ENCODE measurements at regions not wholly inside any gene's neighbourhood (a gene's known extent, or its start where the extent isn't known, plus 50 kb on each side); places are given as distances from the start of the nearest gene placed in this dataset.

DNA sequence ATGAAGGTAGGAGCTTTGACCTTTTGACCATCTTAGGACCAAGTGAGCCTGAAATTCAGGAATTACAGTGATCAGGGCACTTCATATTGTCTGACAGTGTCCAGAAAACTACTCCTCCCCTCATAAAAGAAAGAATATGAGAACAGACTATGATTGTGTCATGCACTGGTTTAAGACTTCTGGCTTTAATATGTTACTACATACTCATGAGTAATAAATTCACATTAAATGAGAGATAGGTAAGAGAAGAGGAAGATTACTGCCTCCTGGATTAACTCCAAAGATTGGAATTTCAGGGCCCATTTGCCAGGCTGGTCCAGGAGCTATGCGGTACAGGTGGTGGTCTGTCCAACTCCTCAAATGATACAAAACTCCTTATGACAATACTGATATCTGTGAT is 213.5 kb upstream of the ADRA1B start:
- no peak for DNase-seq (ENCODE audit: low spot score)

DNA sequence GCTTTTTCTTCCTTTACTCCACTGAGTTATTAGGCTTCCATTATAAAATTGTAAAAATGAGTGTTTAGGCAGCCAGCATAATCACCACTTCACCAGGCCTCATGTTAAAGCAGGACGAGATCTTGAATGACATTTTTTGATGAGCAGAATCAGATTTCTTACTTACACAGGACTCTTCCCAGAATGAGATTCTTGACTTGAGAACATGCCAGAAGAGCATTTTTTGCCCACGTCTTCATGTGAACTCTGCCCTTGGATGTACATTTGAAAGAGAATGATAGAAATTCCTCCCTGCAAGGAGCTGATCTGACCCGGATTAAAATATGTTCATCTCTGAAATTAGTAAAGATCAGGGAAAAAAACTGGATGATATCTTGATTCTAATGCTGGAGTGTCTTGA is 212.1 kb upstream of the ADRA1B start:
- no peak for DNase-seq (ENCODE audit: low spot score)

GRCh38 chr5:159705948-159706347 is 210.3 kb upstream of the ADRA1B start:
- DNase-seq (ENCODE audit: low spot score) = no peak

DNA sequence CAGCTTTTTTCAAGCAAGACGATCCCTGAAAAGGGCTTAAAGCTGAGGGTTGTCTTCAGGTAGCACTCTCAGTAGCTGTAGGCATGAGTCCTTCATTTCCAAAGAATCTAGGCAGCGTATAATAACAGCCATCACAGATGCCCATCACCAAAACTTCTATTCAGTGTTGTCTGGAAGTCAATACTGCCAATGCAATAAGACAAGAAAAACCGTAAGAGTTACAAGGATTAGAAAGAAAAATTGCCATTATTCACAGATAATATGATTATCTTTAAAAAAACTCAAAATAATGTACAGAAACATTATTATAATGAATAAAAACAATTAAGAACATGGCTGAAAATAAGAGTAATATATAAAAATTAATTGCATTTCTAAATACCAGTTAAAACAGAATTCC is 208.2 kb upstream of the ADRA1B start:
- no peak for DNase-seq (ENCODE audit: low spot score)

GRCh38 chr5:159712672-159713071 is 203.6 kb upstream of the ADRA1B start:
- no peak for DNase-seq (ENCODE audit: low spot score)

GRCh38 chr5:159713254-159713653 is 203.0 kb upstream of the ADRA1B start:
- DNase-seq (ENCODE audit: low spot score) = no peak

DNA sequence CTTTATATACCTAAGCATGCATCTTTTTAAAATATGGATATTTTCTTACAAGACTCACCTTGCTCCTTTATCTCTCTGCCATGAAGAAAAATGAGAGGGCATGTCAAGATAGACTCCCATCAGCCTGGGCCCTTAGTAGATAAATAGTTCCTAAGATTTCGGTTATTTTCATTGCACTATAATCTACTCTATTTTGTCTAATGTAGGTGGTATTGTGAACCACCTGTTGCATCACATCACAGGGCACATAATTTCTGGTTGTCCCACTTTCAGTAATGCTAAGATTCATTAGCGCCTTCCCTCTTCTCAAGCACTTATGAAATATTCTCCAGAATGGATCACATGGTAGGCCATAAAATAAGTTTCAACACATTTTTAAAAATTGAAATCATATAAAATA is 202.5 kb upstream of the ADRA1B start:
- no peak for DNase-seq (ENCODE audit: low spot score)

GRCh38 chr5:159725475-159725874 is 190.8 kb upstream of the ADRA1B start:
- no peak for DNase-seq (ENCODE audit: low spot score)

GRCh38 chr5:159727167-159727566 is 189.1 kb upstream of the ADRA1B start:
- DNase-seq (ENCODE audit: low spot score) = no peak

- no peak for DNase-seq (ENCODE audit: low spot score)
These were observed 186.0 kb upstream of the ADRA1B start for GRCh38 chr5:159730285-159730684.

GRCh38 chr5:159732220-159732619 is 184.1 kb upstream of the ADRA1B start:
- DNase-seq (ENCODE audit: low spot score) = no peak

DNA sequence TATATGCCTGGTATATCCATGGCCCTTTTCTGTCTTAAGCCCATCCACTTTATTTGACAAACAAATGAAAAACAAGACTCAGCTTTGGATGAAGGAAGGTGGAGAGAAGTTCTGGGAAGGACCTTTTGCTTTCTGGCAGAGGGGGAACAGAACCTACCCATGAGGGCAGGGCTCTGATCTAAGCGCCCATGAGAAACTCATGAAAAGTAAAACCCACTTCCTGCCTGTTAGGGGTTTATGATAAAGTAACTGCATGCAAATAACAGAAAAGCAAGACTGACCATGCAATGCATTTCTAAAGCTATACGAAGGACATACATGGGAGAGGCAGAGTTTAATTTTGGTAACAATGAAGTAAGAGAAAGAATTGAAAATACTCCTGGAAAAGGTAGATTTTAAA is 181.9 kb upstream of the ADRA1B start:
- no peak for DNase-seq (ENCODE audit: low spot score)

DNA sequence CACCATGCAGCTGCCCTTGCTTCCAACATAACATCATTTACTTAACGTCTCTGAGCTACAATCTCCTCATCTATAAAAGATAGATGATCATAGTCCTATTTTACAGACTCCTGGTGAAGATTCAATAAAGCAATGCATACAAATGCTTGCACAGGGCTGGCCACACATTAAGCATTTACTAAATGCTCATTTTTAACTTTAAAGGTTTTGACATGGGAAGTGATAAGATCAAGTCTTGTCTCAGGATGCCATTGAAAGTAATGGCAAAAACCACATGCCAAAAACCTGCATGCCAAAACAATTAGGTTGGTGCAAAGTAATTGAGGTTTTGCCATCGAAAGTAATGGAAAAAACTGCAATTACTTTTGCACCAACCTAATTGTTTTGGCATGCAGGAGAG is 181.2 kb upstream of the ADRA1B start:
- DNase-seq (ENCODE audit: low spot score) = no peak

GRCh38 chr5:159735749-159736660 is 180.3 kb upstream of the ADRA1B start:
- no peak for DNase-seq (ENCODE audit: low spot score)

DNA sequence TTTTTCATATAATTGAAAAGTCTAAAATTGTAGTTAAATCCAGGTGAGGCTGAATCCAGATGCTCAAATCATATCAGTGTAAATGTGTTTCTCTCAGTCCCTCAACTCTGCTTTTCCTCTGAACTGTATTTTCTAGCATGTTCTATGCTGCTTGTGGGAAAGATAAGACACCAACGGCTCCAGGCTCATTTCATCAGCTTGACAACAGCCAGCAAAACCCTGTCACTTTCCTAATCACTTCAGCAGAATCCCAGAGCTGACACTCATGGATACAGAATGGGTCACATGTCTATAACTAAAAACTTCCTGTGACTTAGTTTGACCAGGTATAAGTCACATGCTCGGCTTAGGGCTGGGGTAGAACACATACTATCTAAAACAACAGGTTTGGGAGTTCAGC is 179.4 kb upstream of the ADRA1B start:
- no peak for DNase-seq (ENCODE audit: low spot score)

DNA sequence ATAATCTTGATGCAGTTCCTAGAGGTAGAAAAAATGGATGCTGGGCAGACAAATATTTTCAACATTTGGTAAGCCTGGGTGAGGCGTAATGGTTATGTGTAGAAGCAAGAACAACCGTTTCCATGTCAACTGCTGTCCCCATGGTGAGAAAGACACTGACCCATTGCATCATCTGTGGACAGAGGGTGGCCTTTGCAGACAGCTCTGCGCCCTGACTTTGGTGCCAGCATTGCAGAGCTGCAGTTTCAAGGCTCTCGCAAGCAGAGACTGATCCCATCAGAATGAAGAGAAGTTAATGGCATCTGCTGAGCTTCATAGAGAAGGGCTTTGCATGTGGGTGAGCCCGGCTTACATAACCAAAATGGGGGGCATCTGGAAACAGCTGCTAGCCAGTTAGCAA is 179.0 kb upstream of the ADRA1B start:
- no peak for DNase-seq (ENCODE audit: low spot score)

DNA sequence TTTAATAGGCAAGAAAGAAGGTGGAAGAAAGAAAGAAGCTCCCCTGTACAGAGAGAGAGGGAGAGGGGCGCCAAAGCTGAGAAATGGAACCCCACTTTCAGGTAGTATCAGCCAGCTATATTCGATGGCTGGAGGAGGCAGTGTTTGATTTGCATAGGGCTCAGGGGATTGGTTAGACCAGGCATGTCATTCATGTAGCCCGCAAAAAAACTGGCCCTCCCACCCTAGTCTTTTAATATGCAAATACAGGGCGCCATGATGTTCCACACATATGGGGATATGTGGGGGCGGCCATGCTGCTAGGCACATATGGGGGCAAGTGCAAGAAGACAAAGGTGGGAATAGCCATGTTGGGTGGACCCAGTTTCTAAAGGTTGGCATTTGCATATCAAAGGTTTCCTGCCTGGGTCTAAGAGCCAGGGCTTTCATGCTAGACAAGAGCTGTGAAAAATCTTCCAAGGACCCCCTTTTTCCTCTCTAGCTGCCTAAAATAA is 174.4 kb upstream of the ADRA1B start:
- no peak for DNase-seq (ENCODE audit: low spot score)

- no peak for DNase-seq (ENCODE audit: low spot score)
These were observed 173.0 kb upstream of the ADRA1B start for GRCh38 chr5:159743234-159743633.

DNA sequence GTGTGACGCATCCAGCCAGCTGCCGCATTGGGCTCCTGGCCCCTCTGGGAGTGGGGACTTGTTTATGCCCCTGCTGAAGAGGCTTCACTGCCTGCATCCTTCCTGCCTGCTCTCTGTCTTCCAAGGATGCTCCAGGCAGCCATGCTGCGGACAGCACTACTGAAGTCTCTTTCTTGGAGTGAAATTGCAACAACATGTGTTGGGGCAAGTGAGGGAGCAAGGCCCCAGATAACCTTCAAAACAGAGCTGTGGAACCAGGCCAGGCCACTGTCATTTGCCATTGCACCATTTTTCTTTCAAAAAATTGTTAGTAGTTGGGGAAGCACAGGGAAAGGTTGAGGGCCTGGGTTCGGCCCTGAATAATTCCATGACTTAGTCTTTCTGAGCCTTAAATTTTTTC is 169.6 kb upstream of the ADRA1B start:
- DNase-seq (ENCODE audit: low spot score) = no peak

- DNase-seq (ENCODE audit: low spot score) = no peak
These were observed 167.1 kb upstream of the ADRA1B start for GRCh38 chr5:159749146-159749545.

DNA sequence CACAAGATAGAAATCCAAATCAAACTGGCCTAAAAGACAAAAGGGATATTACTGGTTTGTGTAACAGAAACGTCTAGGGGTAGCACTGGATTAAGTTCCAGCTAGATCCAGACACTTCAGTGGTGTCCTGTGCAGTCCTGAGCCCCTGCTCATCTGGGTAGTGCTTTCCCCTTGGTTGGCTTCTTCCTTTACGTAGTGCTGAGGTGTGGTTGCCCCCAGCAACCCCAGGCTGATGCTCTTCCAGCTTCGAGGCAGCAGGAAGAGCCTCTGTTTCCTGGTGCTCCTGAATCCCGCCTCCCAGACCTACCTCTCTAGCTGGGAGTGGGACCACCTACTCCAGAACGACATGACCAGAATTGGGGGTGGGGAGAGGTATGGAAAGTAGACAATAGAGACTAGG is 166.1 kb upstream of the ADRA1B start:
- DNase-seq (ENCODE audit: low spot score) = no peak

- no peak for DNase-seq (ENCODE audit: low spot score)
These were observed 164.8 kb upstream of the ADRA1B start for GRCh38 chr5:159751459-159751858.

GRCh38 chr5:159752622-159753275 is 163.5 kb upstream of the ADRA1B start:
- no peak for DNase-seq (ENCODE audit: low spot score)

Data from ureter (tissue), 1 donor.